ENCODE measurements at regions not wholly inside any gene's neighbourhood (a gene's known extent, or its start where the extent isn't known, plus 50 kb on each side); places are given as distances from the start of the nearest gene placed in this dataset.

- DNase-seq (ENCODE audit: low read depth): peak; percentile 69
- no peak for TF ChIP-seq CTCF (IDR thresholded peaks at IDR 0.05; ENCODE audit: control insufficient read depth, extremely low read depth, insufficient read depth)
- H3K4me3 ChIP-seq (ENCODE audit: low read depth, low read length): no peak overlapping the region
Observed at GRCh38 chr15:69807721-69808120, 290.0 kb downstream of the TLE3 start.

GRCh38 chr15:69808756-69809155 is 289.0 kb downstream of the TLE3 start:
- no peak overlapping the region for H3K4me3 ChIP-seq (ENCODE audit: low read depth, low read length)
- no peak for DNase-seq (ENCODE audit: low read depth)
- TF ChIP-seq CTCF (IDR thresholded peaks at IDR 0.05; ENCODE audit: control insufficient read depth, extremely low read depth, insufficient read depth): no peak

- H3K4me3 ChIP-seq (ENCODE audit: low read depth, low read length): no peak overlapping the region
- no peak for DNase-seq (ENCODE audit: low read depth)
- no peak for TF ChIP-seq CTCF (IDR thresholded peaks at IDR 0.05; ENCODE audit: control insufficient read depth, extremely low read depth, insufficient read depth)
Observed at GRCh38 chr15:69809421-69809820, 288.3 kb downstream of the TLE3 start.

- H3K4me3 ChIP-seq (ENCODE audit: low read depth, low read length): no peak overlapping the region
- no peak for DNase-seq (ENCODE audit: low read depth)
- TF ChIP-seq CTCF (IDR thresholded peaks at IDR 0.05; ENCODE audit: control insufficient read depth, extremely low read depth, insufficient read depth): no peak
Observed at GRCh38 chr15:69810431-69811354, 287.0 kb downstream of the TLE3 start.

- TF ChIP-seq CTCF (IDR thresholded peaks at IDR 0.05; ENCODE audit: control insufficient read depth, extremely low read depth, insufficient read depth): no peak
- no peak for DNase-seq (ENCODE audit: low read depth)
- no peak overlapping the region for H3K4me3 ChIP-seq (ENCODE audit: low read depth, low read length)
Observed at GRCh38 chr15:69812861-69813261, 284.9 kb downstream of the TLE3 start.

- no peak for TF ChIP-seq CTCF (IDR thresholded peaks at IDR 0.05; ENCODE audit: control insufficient read depth, extremely low read depth, insufficient read depth)
- no peak for DNase-seq (ENCODE audit: low read depth)
- no peak overlapping the region for H3K4me3 ChIP-seq (ENCODE audit: low read depth, low read length)
Observed at GRCh38 chr15:69813881-69814280, 283.8 kb downstream of the TLE3 start.

GRCh38 chr15:69814932-69815331 is 282.8 kb downstream of the TLE3 start:
- TF ChIP-seq CTCF (IDR thresholded peaks at IDR 0.05; ENCODE audit: control insufficient read depth, extremely low read depth, insufficient read depth): no peak
- no peak overlapping the region for H3K4me3 ChIP-seq (ENCODE audit: low read depth, low read length)
- DNase-seq (ENCODE audit: low read depth): no peak
